ENCODE measurements at regions not wholly inside any gene's neighbourhood (a gene's known extent, or its start where the extent isn't known, plus 50 kb on each side); places are given as distances from the start of the nearest gene placed in this dataset.
"Not testable (repeated sequence)": the region's sequence is repeated elsewhere in the genome, so short reads cannot be mapped to it uniquely, and the experiment has no call there.

GRCh38 chrX:89539150-89539549 is 382.6 kb upstream of the TGIF2LX start:
- not testable (repeated sequence) for FAIRE-seq; DNase-seq (ENCODE audit: insufficient read length, low spot score)

GRCh38 chrX:89557146-89557545 is 364.6 kb upstream of the TGIF2LX start:
- not testable (repeated sequence) for DNase-seq (ENCODE audit: insufficient read length, low spot score); FAIRE-seq

- DNase-seq (ENCODE audit: insufficient read length, low spot score); FAIRE-seq: not testable (repeated sequence)
These were observed 359.6 kb upstream of the TGIF2LX start for GRCh38 chrX:89562079-89562478.

- not testable (repeated sequence) for FAIRE-seq
These were observed 358.6 kb upstream of the TGIF2LX start for GRCh38 chrX:89563107-89563506.

GRCh38 chrX:89567787-89568186 is 353.9 kb upstream of the TGIF2LX start:
- not testable (repeated sequence) for DNase-seq (ENCODE audit: insufficient read length, low spot score); FAIRE-seq

More at GRCh38 chrX:89563107-89563506, 358.6 kb upstream of the TGIF2LX start:
- not testable (repeated sequence) for DNase-seq (ENCODE audit: insufficient read length, low spot score)

- DNase-seq (ENCODE audit: insufficient read length, low spot score); FAIRE-seq: not testable (repeated sequence)
These were observed 339.8 kb upstream of the TGIF2LX start for GRCh38 chrX:89581868-89582267.

- DNase-seq (ENCODE audit: insufficient read length, low spot score); FAIRE-seq: not testable (repeated sequence)
These were observed 289.9 kb upstream of the TGIF2LX start for GRCh38 chrX:89631858-89632257.

GRCh38 chrX:89635887-89636286 is 285.8 kb upstream of the TGIF2LX start:
- FAIRE-seq, result not testable (repeated sequence)

GRCh38 chrX:89658662-89659061 is 263.0 kb upstream of the TGIF2LX start:
- FAIRE-seq; DNase-seq (ENCODE audit: insufficient read length, low spot score): not testable (repeated sequence)

More at GRCh38 chrX:89635887-89636286, 285.8 kb upstream of the TGIF2LX start:
- DNase-seq (ENCODE audit: insufficient read length, low spot score), result not testable (repeated sequence)

- not testable (repeated sequence) for DNase-seq (ENCODE audit: insufficient read length, low spot score); FAIRE-seq
These were observed 215.2 kb upstream of the TGIF2LX start for GRCh38 chrX:89706481-89706880.

GRCh38 chrX:89707363-89707927 is 214.3 kb upstream of the TGIF2LX start:
- not testable (repeated sequence) for FAIRE-seq

GRCh38 chrX:89734367-89734766 is 187.3 kb upstream of the TGIF2LX start:
- not testable (repeated sequence) for FAIRE-seq

More at GRCh38 chrX:89707363-89707927, 214.3 kb upstream of the TGIF2LX start:
- DNase-seq (ENCODE audit: insufficient read length, low spot score), result not testable (repeated sequence)

GRCh38 chrX:89756466-89756865 is 165.2 kb upstream of the TGIF2LX start:
- DNase-seq (ENCODE audit: insufficient read length, low spot score); FAIRE-seq: not testable (repeated sequence)

More at GRCh38 chrX:89734367-89734766, 187.3 kb upstream of the TGIF2LX start:
- not testable (repeated sequence) for DNase-seq (ENCODE audit: insufficient read length, low spot score)

- TF ChIP-seq CTCF (IDR thresholded peaks at IDR 0.05; ENCODE audit: insufficient read depth, missing control alignments), result peak; percentile 31
- not testable (repeated sequence) for DNase-seq (ENCODE audit: insufficient read length, low spot score); FAIRE-seq
These were observed 163.9 kb upstream of the TGIF2LX start for GRCh38 chrX:89757767-89758166.

- not testable (repeated sequence) for DNase-seq (ENCODE audit: insufficient read length, low spot score); FAIRE-seq
These were observed 162.5 kb upstream of the TGIF2LX start for GRCh38 chrX:89759076-89759685.

GRCh38 chrX:89771639-89772038 is 150.1 kb upstream of the TGIF2LX start:
- DNase-seq (ENCODE audit: insufficient read length, low spot score); FAIRE-seq: not testable (repeated sequence)

- not testable (repeated sequence) for DNase-seq (ENCODE audit: insufficient read length, low spot score); FAIRE-seq
These were observed 110.3 kb upstream of the TGIF2LX start for GRCh38 chrX:89811440-89811839.

- FAIRE-seq; DNase-seq (ENCODE audit: insufficient read length, low spot score): not testable (repeated sequence)
These were observed 82.0 kb upstream of the TGIF2LX start for GRCh38 chrX:89839723-89840122.
